ENCODE measurements at regions not wholly inside any gene's neighbourhood (a gene's known extent, or its start where the extent isn't known, plus 50 kb on each side); places are given as distances from the start of the nearest gene placed in this dataset.

- TF ChIP-seq, protein P1, sequence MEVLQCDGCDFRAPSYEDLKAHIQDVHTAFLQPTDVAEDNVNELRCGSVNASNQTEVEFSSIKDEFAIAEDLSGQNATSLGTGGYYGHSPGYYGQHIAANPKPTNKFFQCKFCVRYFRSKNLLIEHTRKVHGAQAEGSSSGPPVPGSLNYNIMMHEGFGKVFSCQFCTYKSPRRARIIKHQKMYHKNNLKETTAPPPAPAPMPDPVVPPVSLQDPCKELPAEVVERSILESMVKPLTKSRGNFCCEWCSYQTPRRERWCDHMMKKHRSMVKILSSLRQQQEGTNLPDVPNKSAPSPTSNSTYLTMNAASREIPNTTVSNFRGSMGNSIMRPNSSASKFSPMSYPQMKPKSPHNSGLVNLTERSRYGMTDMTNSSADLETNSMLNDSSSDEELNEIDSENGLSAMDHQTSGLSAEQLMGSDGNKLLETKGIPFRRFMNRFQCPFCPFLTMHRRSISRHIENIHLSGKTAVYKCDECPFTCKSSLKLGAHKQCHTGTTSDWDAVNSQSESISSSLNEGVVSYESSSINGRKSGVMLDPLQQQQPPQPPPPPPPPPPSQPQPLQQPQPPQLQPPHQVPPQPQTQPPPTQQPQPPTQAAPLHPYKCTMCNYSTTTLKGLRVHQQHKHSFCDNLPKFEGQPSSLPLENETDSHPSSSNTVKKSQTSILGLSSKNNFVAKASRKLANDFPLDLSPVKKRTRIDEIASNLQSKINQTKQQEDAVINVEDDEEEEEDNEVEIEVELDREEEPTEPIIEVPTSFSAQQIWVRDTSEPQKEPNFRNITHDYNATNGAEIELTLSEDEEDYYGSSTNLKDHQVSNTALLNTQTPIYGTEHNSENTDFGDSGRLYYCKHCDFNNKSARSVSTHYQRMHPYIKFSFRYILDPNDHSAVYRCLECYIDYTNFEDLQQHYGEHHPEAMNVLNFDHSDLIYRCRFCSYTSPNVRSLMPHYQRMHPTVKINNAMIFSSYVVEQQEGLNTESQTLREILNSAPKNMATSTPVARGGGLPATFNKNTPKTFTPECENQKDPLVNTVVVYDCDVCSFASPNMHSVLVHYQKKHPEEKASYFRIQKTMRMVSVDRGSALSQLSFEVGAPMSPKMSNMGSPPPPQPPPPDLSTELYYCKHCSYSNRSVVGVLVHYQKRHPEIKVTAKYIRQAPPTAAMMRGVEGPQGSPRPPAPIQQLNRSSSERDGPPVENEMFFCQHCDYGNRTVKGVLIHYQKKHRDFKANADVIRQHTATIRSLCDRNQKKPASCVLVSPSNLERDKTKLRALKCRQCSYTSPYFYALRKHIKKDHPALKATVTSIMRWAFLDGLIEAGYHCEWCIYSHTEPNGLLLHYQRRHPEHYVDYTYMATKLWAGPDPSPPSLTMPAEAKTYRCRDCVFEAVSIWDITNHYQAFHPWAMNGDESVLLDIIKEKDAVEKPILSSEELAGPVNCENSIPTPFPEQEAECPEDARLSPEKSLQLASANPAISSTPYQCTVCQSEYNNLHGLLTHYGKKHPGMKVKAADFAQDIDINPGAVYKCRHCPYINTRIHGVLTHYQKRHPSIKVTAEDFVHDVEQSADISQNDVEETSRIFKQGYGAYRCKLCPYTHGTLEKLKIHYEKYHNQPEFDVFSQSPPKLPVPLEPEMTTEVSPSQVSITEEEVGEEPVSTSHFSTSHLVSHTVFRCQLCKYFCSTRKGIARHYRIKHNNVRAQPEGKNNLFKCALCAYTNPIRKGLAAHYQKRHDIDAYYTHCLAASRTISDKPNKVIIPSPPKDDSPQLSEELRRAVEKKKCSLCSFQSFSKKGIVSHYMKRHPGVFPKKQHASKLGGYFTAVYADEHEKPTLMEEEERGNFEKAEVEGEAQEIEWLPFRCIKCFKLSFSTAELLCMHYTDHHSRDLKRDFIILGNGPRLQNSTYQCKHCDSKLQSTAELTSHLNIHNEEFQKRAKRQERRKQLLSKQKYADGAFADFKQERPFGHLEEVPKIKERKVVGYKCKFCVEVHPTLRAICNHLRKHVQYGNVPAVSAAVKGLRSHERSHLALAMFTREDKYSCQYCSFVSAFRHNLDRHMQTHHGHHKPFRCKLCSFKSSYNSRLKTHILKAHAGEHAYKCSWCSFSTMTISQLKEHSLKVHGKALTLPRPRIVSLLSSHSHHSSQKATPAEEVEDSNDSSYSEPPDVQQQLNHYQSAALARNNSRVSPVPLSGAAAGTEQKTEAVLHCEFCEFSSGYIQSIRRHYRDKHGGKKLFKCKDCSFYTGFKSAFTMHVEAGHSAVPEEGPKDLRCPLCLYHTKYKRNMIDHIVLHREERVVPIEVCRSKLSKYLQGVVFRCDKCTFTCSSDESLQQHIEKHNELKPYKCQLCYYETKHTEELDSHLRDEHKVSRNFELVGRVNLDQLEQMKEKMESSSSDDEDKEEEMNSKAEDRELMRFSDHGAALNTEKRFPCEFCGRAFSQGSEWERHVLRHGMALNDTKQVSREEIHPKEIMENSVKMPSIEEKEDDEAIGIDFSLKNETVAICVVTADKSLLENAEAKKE (CRISPR knock-in tag; IDR thresholded peaks at IDR 0.05), result no peak
These were observed 382.3 kb downstream of the PCNX1 start (continued) for GRCh38 chr14:71289536-71289935.

DNA sequence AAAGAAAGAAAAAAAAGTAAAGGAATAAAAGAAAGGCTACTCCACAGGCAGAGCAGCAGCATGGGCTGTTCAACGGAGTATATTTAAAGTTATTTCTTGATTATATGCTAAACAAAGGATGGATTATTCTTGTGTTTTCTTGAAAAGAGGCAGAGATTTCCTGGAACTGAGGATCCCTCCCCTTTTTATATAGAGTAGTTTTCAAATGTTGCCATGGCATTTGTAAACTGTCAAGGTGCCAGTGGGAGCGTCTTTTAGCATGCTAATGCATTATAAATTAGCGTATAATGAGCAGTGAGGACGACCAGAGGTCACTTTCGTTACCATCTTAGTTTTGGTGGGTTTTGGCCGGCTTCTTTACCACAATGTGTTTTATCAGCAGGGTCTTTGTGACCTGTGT, 383.0 kb downstream of the PCNX1 start:
- no peaks in the 10 kb centered on the region for H3K4me1 ChIP-seq (ENCODE audit: insufficient read depth)
- Mint-ChIP-seq H3K9me3 (peaks cover 6% of the 10 kb centered on the region), H3K36me3 (ENCODE audit: low read depth) (peaks cover 5% of the 10 kb centered on the region; the same call in 2 of the 3 replicates), H3K27me3 (ENCODE audit: insufficient read depth, low read depth, poor library complexity) (peaks cover 6% of the 10 kb centered on the region), H3K4me3 (no peak overlapping the region), H3K4me1 (peaks cover 4% of the 10 kb centered on the region; the same call in 1 of the 3 replicates), H3K27ac (no peak overlapping the region)
- no peaks in the 10 kb centered on the region for H3K36me3 ChIP-seq (ENCODE audit: insufficient read depth)
- no peaks in the 10 kb centered on the region for H3K27me3 ChIP-seq (ENCODE audit: insufficient read depth)
- H3K9me2 ChIP-seq (ENCODE audit: insufficient read depth), result peaks cover 4% of the 10 kb centered on the region; the same call in 1 of the 2 replicates
- H3F3A ChIP-seq (replicated peaks; ENCODE audit: low read depth), result no peaks in the 10 kb centered on the region
- H2AFZ ChIP-seq, result no peak overlapping the region
- H3K79me2 ChIP-seq (replicated peaks; ENCODE audit: insufficient read depth), result no peaks in the 10 kb centered on the region
- no peak overlapping the region for H3K4me3 ChIP-seq
- no peak overlapping the region for H3K27ac ChIP-seq (ENCODE audit: low read depth)
- ATAC-seq (no peak), DNase-seq (ENCODE audit: low spot score) (peak; percentile 17)
- H4K20me1 ChIP-seq (replicated peaks; ENCODE audit: insufficient read depth), result no peaks in the 10 kb centered on the region
- no peak overlapping the region for H3K4me2 ChIP-seq
- TF ChIP-seq REST (IDR thresholded peaks at IDR 0.05; ENCODE audit: unreplicated experiment), result no peak
- TF ChIP-seq NANOG (IDR thresholded peaks at IDR 0.05; ENCODE audit: borderline replicate concordance), result no peak
- TF ChIP-seq EZH2phosphoT487 (IDR thresholded peaks at IDR 0.05; ENCODE audit: unreplicated experiment), result no peak
- TF ChIP-seq CREB1 (CRISPR knock-in tag; IDR thresholded peaks at IDR 0.05; ENCODE audit: low read depth), result no peak
- no peak for TF ChIP-seq STAT1 (IDR thresholded peaks at IDR 0.05; ENCODE audit: unreplicated experiment)
- no peak for TF ChIP-seq ZNF331 (CRISPR knock-in tag; IDR thresholded peaks at IDR 0.05; ENCODE audit: low read depth)
- no peak for TF ChIP-seq ZNF114 (CRISPR knock-in tag; IDR thresholded peaks at IDR 0.05)
- no peak for TF ChIP-seq EZH2 (IDR thresholded peaks at IDR 0.05; ENCODE audit: low read depth, unreplicated experiment)
- TF ChIP-seq CTCF (conservative IDR thresholded peaks at IDR 0.05; ENCODE audit: low read depth in 2 of 2), result no peak
- TF ChIP-seq POLR2AphosphoS5 (IDR thresholded peaks at IDR 0.05; ENCODE audit: low read depth), result no peak
- TF ChIP-seq JUNB (IDR thresholded peaks at IDR 0.05; ENCODE audit: unreplicated experiment), result no peak

Data from GM23338 (cell line).